OCI-LY3 (cell line): ENCODE measurements at regions not wholly inside any gene's neighbourhood (a gene's known extent, or its start where the extent isn't known, plus 50 kb on each side); places are given as distances from the start of the nearest gene placed in this dataset.

Experiments
- H2AFZ ChIP-seq: fragments of 200-600, 300-600 bp; shearing (Covaris generic); 2 replicates; pipeline ENCODE4 v1.6.0; 2014; ENCODE audit warnings: antibody characterized with exemption, low read depth, low read length
- H3K27ac ChIP-seq: fragments of 200-600, 300-600 bp; sonication (generic); 2 replicates; pipeline ENCODE4 v1.5.1; 2014; ENCODE audit warnings: mild to moderate bottlenecking, low read length, moderate library complexity, mixed read lengths
- H3K27me3 ChIP-seq: fragments of 200-600, 300-600 bp; sonication (generic); 2 replicates; pipeline ENCODE4 v1.6.1; 2014; ENCODE audit warnings: low read depth, low read length, mixed read lengths
- H3K36me3 ChIP-seq: fragments of 200-600, 300-600 bp; sonication (generic); replicated peaks from 2 replicates; pipeline ENCODE3; 2014; ENCODE audit warnings: low read depth, low read length, mixed read lengths
- H3K4me1 ChIP-seq: fragments of 300-600, 200-600 bp; sonication (generic); 2 replicates; pipeline ENCODE4 v1.6.1; 2014; ENCODE audit warnings: low read length, mixed read lengths
- H3K4me2 ChIP-seq: fragments of 200-600, 300-600 bp; sonication (generic); 2 replicates; pipeline ENCODE4 v1.6.1; 2014; ENCODE audit warnings: low read length, mixed read lengths
- H3K4me3 ChIP-seq: fragments of 300-600, 200-600 bp; sonication (generic); 2 replicates; pipeline ENCODE4 v1.5.1; 2014; ENCODE audit warnings: antibody characterized with exemption, mild to moderate bottlenecking, low read length, moderate library complexity
- H3K79me2 ChIP-seq: fragments of 300-600, 200-600 bp; shearing (Covaris generic); 2 replicates; pipeline ENCODE4 v1.6.1; 2014; ENCODE audit warnings: mild to moderate bottlenecking, low read length, mixed read lengths
- H3K9ac ChIP-seq: fragments of 300-600, 200-600 bp; shearing (Covaris generic); 2 replicates; pipeline ENCODE4 v1.6.0; 2014; ENCODE audit warnings: mild to moderate bottlenecking, low read length, moderate library complexity
- H3K9me3 ChIP-seq: fragments of 200-600, 300-600 bp; shearing (Covaris generic); 2 replicates; pipeline ENCODE4 v1.6.1; 2014; ENCODE audit warnings: low read length, mixed read lengths; ENCODE audit not compliant: insufficient read depth
- H4K20me1 ChIP-seq: fragments of 200-600, 300-600 bp; sonication (generic); 2 replicates; pipeline ENCODE4 v1.6.1; 2016; ENCODE audit warnings: low read length, mixed read lengths; ENCODE audit not compliant: insufficient read depth
- EZH2phosphoT487 ChIP-seq: fragments of 200-600 bp; shearing (Covaris generic); IDR thresholded peaks from 2 replicates; pipeline ENCODE4 v1.6.1; 2018; ENCODE audit warnings: antibody characterized with exemption, mixed run types, low read depth
- TF ChIP-seq, protein P1 (sequence below): fragments of 200-600, 300-600 bp; sonication (generic); IDR thresholded peaks from 2 replicates; pipeline ENCODE4 v1.5.1; 2014; ENCODE audit warnings: antibody characterized with exemption, low read length, low read depth

- H3K36me3 ChIP-seq: no peaks in the 10 kb centered on the region
- H3K27me3 ChIP-seq: no peaks in the 10 kb centered on the region
- no peaks in the 10 kb centered on the region for H3K79me2 ChIP-seq
- TF ChIP-seq EZH2phosphoT487: no peak
- TF ChIP-seq, protein P1, sequence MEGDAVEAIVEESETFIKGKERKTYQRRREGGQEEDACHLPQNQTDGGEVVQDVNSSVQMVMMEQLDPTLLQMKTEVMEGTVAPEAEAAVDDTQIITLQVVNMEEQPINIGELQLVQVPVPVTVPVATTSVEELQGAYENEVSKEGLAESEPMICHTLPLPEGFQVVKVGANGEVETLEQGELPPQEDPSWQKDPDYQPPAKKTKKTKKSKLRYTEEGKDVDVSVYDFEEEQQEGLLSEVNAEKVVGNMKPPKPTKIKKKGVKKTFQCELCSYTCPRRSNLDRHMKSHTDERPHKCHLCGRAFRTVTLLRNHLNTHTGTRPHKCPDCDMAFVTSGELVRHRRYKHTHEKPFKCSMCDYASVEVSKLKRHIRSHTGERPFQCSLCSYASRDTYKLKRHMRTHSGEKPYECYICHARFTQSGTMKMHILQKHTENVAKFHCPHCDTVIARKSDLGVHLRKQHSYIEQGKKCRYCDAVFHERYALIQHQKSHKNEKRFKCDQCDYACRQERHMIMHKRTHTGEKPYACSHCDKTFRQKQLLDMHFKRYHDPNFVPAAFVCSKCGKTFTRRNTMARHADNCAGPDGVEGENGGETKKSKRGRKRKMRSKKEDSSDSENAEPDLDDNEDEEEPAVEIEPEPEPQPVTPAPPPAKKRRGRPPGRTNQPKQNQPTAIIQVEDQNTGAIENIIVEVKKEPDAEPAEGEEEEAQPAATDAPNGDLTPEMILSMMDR: no peak
- no peak overlapping the region for H3K9ac ChIP-seq
- no peak overlapping the region for H3K4me3 ChIP-seq
- no peak overlapping the region for H2AFZ ChIP-seq
- no peaks in the 10 kb centered on the region for H3K4me1 ChIP-seq
- no peaks in the 10 kb centered on the region for H4K20me1 ChIP-seq
- no peak overlapping the region for H3K27ac ChIP-seq
- no peaks in the 10 kb centered on the region for H3K9me3 ChIP-seq
- H3K4me2 ChIP-seq: no peak overlapping the region
Measured at GRCh38 chr2:236333417-236334121, 69.4 kb upstream of the ASB18 start.

- Histone ChIP-seq H3K9me3 (no peaks in the 10 kb centered on the region), H3K4me2 (no peak overlapping the region), H3K27me3 (no peaks in the 10 kb centered on the region)
Measured at GRCh38 chr2:236334122-236334876, 70.1 kb upstream of the ASB18 start.

DNA sequence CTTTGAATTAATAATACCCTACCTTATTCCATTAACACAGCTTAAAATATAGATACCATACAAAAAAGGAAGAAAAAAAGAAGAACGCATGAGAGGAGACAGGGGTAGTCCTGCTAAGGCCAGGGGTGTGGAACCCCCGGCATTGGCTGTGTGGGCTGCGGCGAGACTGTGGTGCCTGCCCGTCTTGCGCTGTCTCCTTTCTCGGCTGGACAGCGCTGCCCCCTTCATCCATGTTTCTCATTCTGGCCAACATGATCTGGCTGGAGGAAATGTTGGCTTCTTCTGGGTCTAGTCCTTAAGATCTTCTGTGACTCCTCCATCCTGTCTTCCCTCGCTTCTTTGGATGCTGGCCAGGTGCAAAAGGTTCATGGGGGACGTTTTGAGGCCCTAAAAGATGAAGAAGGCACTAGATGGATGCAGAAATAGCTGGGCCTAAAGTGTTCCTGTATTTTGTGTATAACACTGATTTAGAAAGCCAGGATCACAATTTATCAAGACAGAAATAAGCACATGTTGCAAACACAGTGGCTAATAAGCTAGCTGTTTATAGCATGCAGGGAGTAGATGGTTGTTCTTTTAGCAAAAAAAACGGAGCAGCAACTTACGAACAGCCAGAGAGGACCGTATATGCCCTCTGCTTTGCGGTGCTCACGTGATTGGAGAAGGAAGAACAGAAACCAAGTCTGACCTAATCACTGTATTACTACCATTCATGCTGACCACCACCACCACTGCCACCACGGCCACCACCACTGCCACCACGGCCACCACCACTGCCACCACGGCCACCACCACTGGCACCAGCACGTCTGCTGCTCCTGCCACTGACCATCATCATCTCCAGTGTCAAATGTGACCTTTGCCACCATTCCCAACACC lies 71.7 kb upstream of the ASB18 start:
- Histone ChIP-seq H3K9ac (no peak overlapping the region), H3K4me3 (no peak overlapping the region), H3K79me2 (no peaks in the 10 kb centered on the region), H3K27ac (no peak overlapping the region), H3K4me2 (no peak overlapping the region), H3K9me3 (no peaks in the 10 kb centered on the region), H3K36me3 (no peaks in the 10 kb centered on the region), H3K27me3 (no peaks in the 10 kb centered on the region), H4K20me1 (no peaks in the 10 kb centered on the region), H2AFZ (no peak overlapping the region), H3K4me1 (no peaks in the 10 kb centered on the region)
- TF ChIP-seq, protein P1: no peak
- no peak for TF ChIP-seq EZH2phosphoT487

More at GRCh38 chr2:236334122-236334876, 70.1 kb upstream of the ASB18 start:
- Histone ChIP-seq H3K4me1 (no peaks in the 10 kb centered on the region), H3K4me3 (no peak overlapping the region), H2AFZ (no peak overlapping the region), H3K79me2 (no peaks in the 10 kb centered on the region), H3K36me3 (no peaks in the 10 kb centered on the region), H3K27ac (no peak overlapping the region), H4K20me1 (no peaks in the 10 kb centered on the region), H3K9ac (no peak overlapping the region)
- TF ChIP-seq EZH2phosphoT487: no peak
- TF ChIP-seq, protein P1: no peak
